ENCODE measurements at regions not wholly inside any gene's neighbourhood (a gene's known extent, or its start where the extent isn't known, plus 50 kb on each side); places are given as distances from the start of the nearest gene placed in this dataset.
"Not testable (repeated sequence)": the region's sequence is repeated elsewhere in the genome, so short reads cannot be mapped to it uniquely, and the experiment has no call there.

GRCh38 chr1:29593601-29594382, 357.5 kb downstream of the PTPRU start:
- no peak for DNase-seq

- DNase-seq: no peak
Observed at GRCh38 chr1:29592731-29593130, 356.4 kb downstream of the PTPRU start.

- no peak for DNase-seq
Observed at GRCh38 chr1:29592261-29592615, 355.9 kb downstream of the PTPRU start.

- DNase-seq: no peak
Observed at GRCh38 chr1:29591601-29592260, 355.4 kb downstream of the PTPRU start.

- DNase-seq: no peak
Observed at GRCh38 chr1:29590583-29591565, 354.6 kb downstream of the PTPRU start.

GRCh38 chr1:29589716-29590115, 353.4 kb downstream of the PTPRU start:
- DNase-seq: not testable (repeated sequence)

- no peak for DNase-seq
Observed at GRCh38 chr1:29586991-29587745, 350.8 kb downstream of the PTPRU start.

- DNase-seq: no peak
Observed at GRCh38 chr1:29586215-29586614, 349.9 kb downstream of the PTPRU start.

GRCh38 chr1:29585656-29586055, 349.3 kb downstream of the PTPRU start:
- DNase-seq: no peak

GRCh38 chr1:29585201-29585600, 348.9 kb downstream of the PTPRU start:
- no peak for DNase-seq

- DNase-seq: peak; percentile 50
Observed at GRCh38 chr1:29584776-29585175, 348.5 kb downstream of the PTPRU start.

GRCh38 chr1:29584362-29584761, 348.0 kb downstream of the PTPRU start:
- no peak for DNase-seq

- DNase-seq: no peak
Observed at GRCh38 chr1:29583727-29584126, 347.4 kb downstream of the PTPRU start.

- DNase-seq: no peak
Observed at GRCh38 chr1:29581256-29581655, 344.9 kb downstream of the PTPRU start.

- no peak for DNase-seq
Observed at GRCh38 chr1:29579821-29580425, 343.6 kb downstream of the PTPRU start.

- DNase-seq: no peak
Observed at GRCh38 chr1:29577512-29577911, 341.2 kb downstream of the PTPRU start.

GRCh38 chr1:29576510-29576909, 340.2 kb downstream of the PTPRU start:
- no peak for DNase-seq

- DNase-seq: no peak
Observed at GRCh38 chr1:29575826-29576225, 339.5 kb downstream of the PTPRU start.

- no peak for DNase-seq
Observed at GRCh38 chr1:29575277-29575676, 339.0 kb downstream of the PTPRU start.

GRCh38 chr1:29574871-29575270, 338.5 kb downstream of the PTPRU start:
- no peak for DNase-seq

GRCh38 chr1:29569971-29570634, 333.8 kb downstream of the PTPRU start:
- no peak for DNase-seq
